Fibroblast of lung (primary cell): ENCODE measurements at regions not wholly inside any gene's neighbourhood (a gene's known extent, or its start where the extent isn't known, plus 50 kb on each side); places are given as distances from the start of the nearest gene placed in this dataset.

Source experiments
- EZH2 ChIP-seq: IDR thresholded peaks from 2 replicates; pipeline ENCODE4 v1.5.1; 2012; ENCODE audit warnings: low read length, control low read depth, mild to moderate bottlenecking; ENCODE audit errors: missing control alignments
- TF ChIP-seq, protein P1 (sequence below), 2 donors: IDR thresholded peaks in 1 of 2; conservative IDR thresholded peaks in 1 of 2; 1 replicate in 1 of 2; 2 replicates in 1 of 2; pipeline ENCODE4 v1.5.1; 2011 to 2012; ENCODE audit warnings: low read length in 2 of 2, control low read depth in 1 of 2, inconsistent platforms in 1 of 2, low read depth in 1 of 2, mild to moderate bottlenecking in 1 of 2

DNA sequence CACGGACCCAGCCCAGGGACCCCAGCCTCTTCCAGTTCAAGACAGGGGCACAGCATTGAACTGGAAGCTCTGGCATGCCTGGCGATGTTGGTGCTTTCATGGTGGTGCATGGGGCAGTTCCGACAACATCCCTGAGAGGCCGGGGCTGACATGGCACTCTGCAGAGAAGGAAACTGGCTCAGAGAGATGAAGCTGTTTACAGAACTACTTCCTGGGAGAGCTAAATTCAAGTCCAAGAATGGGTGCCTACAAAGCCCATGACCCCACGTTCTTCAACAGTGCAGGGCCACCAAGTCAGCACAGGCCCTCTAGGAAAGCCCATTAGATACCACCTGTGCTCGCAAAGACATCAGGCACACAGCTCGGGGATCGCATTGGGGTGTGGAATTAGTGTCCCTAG is 470.9 kb upstream of the MGMT start:
- TF ChIP-seq, protein P1, sequence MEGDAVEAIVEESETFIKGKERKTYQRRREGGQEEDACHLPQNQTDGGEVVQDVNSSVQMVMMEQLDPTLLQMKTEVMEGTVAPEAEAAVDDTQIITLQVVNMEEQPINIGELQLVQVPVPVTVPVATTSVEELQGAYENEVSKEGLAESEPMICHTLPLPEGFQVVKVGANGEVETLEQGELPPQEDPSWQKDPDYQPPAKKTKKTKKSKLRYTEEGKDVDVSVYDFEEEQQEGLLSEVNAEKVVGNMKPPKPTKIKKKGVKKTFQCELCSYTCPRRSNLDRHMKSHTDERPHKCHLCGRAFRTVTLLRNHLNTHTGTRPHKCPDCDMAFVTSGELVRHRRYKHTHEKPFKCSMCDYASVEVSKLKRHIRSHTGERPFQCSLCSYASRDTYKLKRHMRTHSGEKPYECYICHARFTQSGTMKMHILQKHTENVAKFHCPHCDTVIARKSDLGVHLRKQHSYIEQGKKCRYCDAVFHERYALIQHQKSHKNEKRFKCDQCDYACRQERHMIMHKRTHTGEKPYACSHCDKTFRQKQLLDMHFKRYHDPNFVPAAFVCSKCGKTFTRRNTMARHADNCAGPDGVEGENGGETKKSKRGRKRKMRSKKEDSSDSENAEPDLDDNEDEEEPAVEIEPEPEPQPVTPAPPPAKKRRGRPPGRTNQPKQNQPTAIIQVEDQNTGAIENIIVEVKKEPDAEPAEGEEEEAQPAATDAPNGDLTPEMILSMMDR (conservative IDR thresholded peaks at IDR 0.05 in 1 of 2, IDR thresholded peaks at IDR 0.05 in 1 of 2; ENCODE audit: low read depth in 1 of 2, low read length in 2 of 2): no peak
- no peak for TF ChIP-seq EZH2
